SK-N-MC (cell line): ENCODE measurements at regions not wholly inside any gene's neighbourhood (a gene's known extent, or its start where the extent isn't known, plus 50 kb on each side); places are given as distances from the start of the nearest gene placed in this dataset.

Experiments used
- DNase-seq: peaks from one replicate; pipeline ENCODE4 v3.0.0-alpha.2; 2011; ENCODE audit warnings: low read depth, low spot score
- H3K27ac ChIP-seq: fragments of 200-600 bp; sonication (generic); 2 replicates; pipeline ENCODE4 v1.5.1; 2016; ENCODE audit warnings: mixed run types
- H3K36me3 ChIP-seq: fragments of 200-600 bp; sonication (generic); 2 replicates; pipeline ENCODE4 v1.6.1; 2017; ENCODE audit warnings: antibody characterized with exemption, low read length, mixed read lengths; ENCODE audit not compliant: insufficient read depth
- H3K4me3 ChIP-seq: fragments of 200-600 bp; sonication (generic); 2 replicates; pipeline ENCODE4 v1.5.1; 2016
- H3K9ac ChIP-seq: fragments of 200-600 bp; sonication (generic); 2 replicates; pipeline ENCODE4 v1.8.0; 2017; ENCODE audit warnings: mixed run types, mixed read lengths; ENCODE audit not compliant: insufficient read length
- H3K9me3 ChIP-seq: fragments of 200-600 bp; sonication (generic); 2 replicates; pipeline ENCODE4 v1.6.1; 2017; ENCODE audit warnings: low read depth, mild to moderate bottlenecking, antibody characterized with exemption, low read length, moderate library complexity, mixed read lengths
- EZH2 ChIP-seq: fragments of 200-600 bp; sonication (generic); IDR thresholded peaks from one replicate; pipeline ENCODE4 v1.6.1; 2017; ENCODE audit warnings: antibody characterized with exemption
- FOXP2 ChIP-seq: optimal IDR thresholded peaks from 2 replicates; pipeline ENCODE3; 2011; ENCODE audit warnings: mild to moderate bottlenecking, moderate library complexity; ENCODE audit not compliant: insufficient read depth; ENCODE audit errors: extremely low read length, control extremely low read depth
- POLR2AphosphoS5 ChIP-seq: IDR thresholded peaks from 2 replicates; pipeline ENCODE4 v1.6.1; 2012; ENCODE audit warnings: mild to moderate bottlenecking, low read depth, low read length, borderline replicate concordance

GRCh38 chr5:2102819-2103776, 220.4 kb upstream of the IRX4 start:
- Histone ChIP-seq H3K27ac (no peak overlapping the region), H3K9ac (no peak overlapping the region), H3K9me3 (no peaks in the 10 kb centered on the region), H3K4me3 (no peak overlapping the region), H3K36me3 (no peaks in the 10 kb centered on the region)
- no peak for TF ChIP-seq FOXP2
- TF ChIP-seq EZH2: no peak
- no peak for TF ChIP-seq POLR2AphosphoS5
- DNase-seq: no peak

GRCh38 chr5:2101685-2102084, 219.0 kb upstream of the IRX4 start:
- no peaks in the 10 kb centered on the region for H3K9me3 ChIP-seq
- H3K27ac ChIP-seq: no peak overlapping the region
- TF ChIP-seq FOXP2 (no peak), EZH2 (no peak), POLR2AphosphoS5 (no peak)
- no peak for DNase-seq
- H3K9ac ChIP-seq: no peak overlapping the region
- H3K36me3 ChIP-seq: no peaks in the 10 kb centered on the region
- H3K4me3 ChIP-seq: no peak overlapping the region

- Histone ChIP-seq H3K36me3 (no peaks in the 10 kb centered on the region), H3K27ac (no peak overlapping the region), H3K9ac (no peak overlapping the region), H3K9me3 (no peaks in the 10 kb centered on the region), H3K4me3 (no peak overlapping the region)
- TF ChIP-seq EZH2: no peak
- TF ChIP-seq POLR2AphosphoS5: no peak
- TF ChIP-seq FOXP2: no peak
- DNase-seq: no peak
Observed at GRCh38 chr5:2096887-2097505, 214.3 kb upstream of the IRX4 start.

- no peak overlapping the region for H3K27ac ChIP-seq
- H3K36me3 ChIP-seq: no peaks in the 10 kb centered on the region
- H3K4me3 ChIP-seq: no peak overlapping the region
- no peaks in the 10 kb centered on the region for H3K9me3 ChIP-seq
- DNase-seq: no peak
- no peak overlapping the region for H3K9ac ChIP-seq
- TF ChIP-seq EZH2 (no peak), POLR2AphosphoS5 (no peak), FOXP2 (no peak)
Observed at GRCh38 chr5:2095011-2095410, 212.3 kb upstream of the IRX4 start.

- no peak overlapping the region for H3K9ac ChIP-seq
- DNase-seq: no peak
- TF ChIP-seq FOXP2 (no peak), POLR2AphosphoS5 (no peak), EZH2 (no peak)
- H3K27ac ChIP-seq: no peak overlapping the region
- no peaks in the 10 kb centered on the region for H3K36me3 ChIP-seq
- H3K9me3 ChIP-seq: no peaks in the 10 kb centered on the region
- no peak overlapping the region for H3K4me3 ChIP-seq
Observed at GRCh38 chr5:2094616-2094995, 211.9 kb upstream of the IRX4 start.

- H3K9ac ChIP-seq: no peak overlapping the region
- H3K9me3 ChIP-seq: no peaks in the 10 kb centered on the region
- TF ChIP-seq EZH2 (no peak), POLR2AphosphoS5 (no peak), FOXP2 (no peak)
- no peak overlapping the region for H3K4me3 ChIP-seq
- no peaks in the 10 kb centered on the region for H3K36me3 ChIP-seq
- H3K27ac ChIP-seq: no peak overlapping the region
- DNase-seq: no peak
Observed at GRCh38 chr5:2093859-2094615, 211.3 kb upstream of the IRX4 start.

GRCh38 chr5:2091921-2092320, 209.2 kb upstream of the IRX4 start:
- TF ChIP-seq FOXP2 (no peak), POLR2AphosphoS5 (no peak), EZH2 (no peak)
- Histone ChIP-seq H3K9me3 (no peaks in the 10 kb centered on the region), H3K36me3 (no peaks in the 10 kb centered on the region), H3K4me3 (no peak overlapping the region), H3K9ac (no peak overlapping the region), H3K27ac (no peak overlapping the region)
- no peak for DNase-seq

- TF ChIP-seq POLR2AphosphoS5: no peak
- DNase-seq: no peak
- Histone ChIP-seq H3K36me3 (no peaks in the 10 kb centered on the region), H3K4me3 (no peak overlapping the region), H3K9ac (no peak overlapping the region), H3K27ac (no peak overlapping the region), H3K9me3 (no peaks in the 10 kb centered on the region)
Observed at GRCh38 chr5:2087980-2088379, 205.3 kb upstream of the IRX4 start.
